ENCODE measurements at regions not wholly inside any gene's neighbourhood (a gene's known extent, or its start where the extent isn't known, plus 50 kb on each side); places are given as distances from the start of the nearest gene placed in this dataset.

DNA sequence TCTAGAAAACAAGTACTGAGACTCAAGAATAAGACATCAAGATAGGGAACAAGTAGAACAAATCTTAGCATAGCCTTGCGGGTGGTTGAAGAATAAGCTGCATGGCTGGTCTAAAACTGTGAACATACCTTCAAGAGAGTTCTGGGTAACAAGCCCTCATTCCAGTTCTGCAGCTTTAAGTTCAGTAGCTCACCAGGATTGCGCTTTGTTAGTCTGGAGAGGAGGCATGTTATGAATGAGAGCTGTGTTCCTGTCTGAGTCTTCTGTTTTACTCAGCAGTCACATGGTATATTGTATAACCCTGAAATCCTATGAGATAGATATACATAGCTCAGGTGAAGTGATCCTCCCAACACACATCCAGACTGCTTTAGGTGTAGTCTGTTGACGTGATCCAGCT is 406.6 kb upstream of the IRAK1BP1 start:
- TF ChIP-seq, protein P1, sequence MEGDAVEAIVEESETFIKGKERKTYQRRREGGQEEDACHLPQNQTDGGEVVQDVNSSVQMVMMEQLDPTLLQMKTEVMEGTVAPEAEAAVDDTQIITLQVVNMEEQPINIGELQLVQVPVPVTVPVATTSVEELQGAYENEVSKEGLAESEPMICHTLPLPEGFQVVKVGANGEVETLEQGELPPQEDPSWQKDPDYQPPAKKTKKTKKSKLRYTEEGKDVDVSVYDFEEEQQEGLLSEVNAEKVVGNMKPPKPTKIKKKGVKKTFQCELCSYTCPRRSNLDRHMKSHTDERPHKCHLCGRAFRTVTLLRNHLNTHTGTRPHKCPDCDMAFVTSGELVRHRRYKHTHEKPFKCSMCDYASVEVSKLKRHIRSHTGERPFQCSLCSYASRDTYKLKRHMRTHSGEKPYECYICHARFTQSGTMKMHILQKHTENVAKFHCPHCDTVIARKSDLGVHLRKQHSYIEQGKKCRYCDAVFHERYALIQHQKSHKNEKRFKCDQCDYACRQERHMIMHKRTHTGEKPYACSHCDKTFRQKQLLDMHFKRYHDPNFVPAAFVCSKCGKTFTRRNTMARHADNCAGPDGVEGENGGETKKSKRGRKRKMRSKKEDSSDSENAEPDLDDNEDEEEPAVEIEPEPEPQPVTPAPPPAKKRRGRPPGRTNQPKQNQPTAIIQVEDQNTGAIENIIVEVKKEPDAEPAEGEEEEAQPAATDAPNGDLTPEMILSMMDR (IDR thresholded peaks at IDR 0.05; ENCODE audit: insufficient read depth, low read length): no peak
- no peak for DNase-seq (ENCODE audit: low read depth)
- H3K4me3 ChIP-seq (ENCODE audit: low read depth, low read length): no peak overlapping the region

DNA sequence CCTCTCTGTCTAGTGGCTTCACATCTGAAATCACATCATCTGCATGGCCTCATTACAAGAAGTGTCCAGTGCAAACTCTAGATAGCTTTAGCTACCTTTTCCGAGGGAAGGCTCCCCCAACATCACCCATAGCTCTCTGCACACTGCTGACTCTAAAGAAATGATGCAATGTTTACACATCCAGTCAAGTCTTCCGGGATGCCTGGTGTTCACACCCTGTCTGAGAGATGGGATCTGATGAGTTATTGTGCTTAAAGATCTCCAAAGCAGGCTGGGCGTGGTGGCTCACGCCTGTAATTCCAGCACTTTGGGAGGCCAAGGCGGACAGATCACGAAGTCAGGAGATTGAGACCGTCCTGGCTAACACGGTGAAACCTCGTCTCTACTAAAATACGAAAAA is 404.6 kb upstream of the IRAK1BP1 start:
- TF ChIP-seq, protein P1 (IDR thresholded peaks at IDR 0.05; ENCODE audit: insufficient read depth, low read length): no peak
- H3K4me3 ChIP-seq (ENCODE audit: low read depth, low read length): no peak overlapping the region
- no peak for DNase-seq (ENCODE audit: low read depth)

DNA sequence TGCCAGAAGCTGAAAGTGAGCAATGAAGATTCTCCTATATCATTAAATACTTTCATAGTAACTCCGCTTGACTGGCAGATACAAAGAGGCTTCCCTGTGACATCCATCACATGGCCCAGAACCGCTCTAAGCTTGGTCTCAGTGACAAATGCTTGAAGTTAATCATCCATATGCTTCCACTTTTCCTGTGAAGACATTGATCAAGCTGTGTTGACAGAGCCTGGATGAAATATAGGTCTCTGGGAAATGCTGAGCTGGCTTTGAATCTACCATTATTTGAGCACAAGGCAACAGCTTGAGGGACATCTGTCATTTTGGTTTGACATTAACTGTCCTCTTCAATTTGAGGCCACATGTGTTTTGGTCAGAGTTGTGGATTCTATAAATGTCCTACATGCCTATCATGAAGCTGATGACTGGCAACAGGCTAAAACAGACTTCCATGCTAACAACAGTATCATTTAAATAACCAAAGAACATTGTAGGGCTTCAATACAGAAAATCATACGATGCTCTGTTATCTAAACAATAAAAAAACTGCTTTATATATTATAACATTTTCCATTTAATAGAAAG is 402.2 kb upstream of the IRAK1BP1 start:
- DNase-seq (ENCODE audit: low read depth): no peak
- H3K4me3 ChIP-seq (ENCODE audit: low read depth, low read length): no peak overlapping the region
- TF ChIP-seq, protein P1 (IDR thresholded peaks at IDR 0.05; ENCODE audit: insufficient read depth, low read length): no peak

DNA sequence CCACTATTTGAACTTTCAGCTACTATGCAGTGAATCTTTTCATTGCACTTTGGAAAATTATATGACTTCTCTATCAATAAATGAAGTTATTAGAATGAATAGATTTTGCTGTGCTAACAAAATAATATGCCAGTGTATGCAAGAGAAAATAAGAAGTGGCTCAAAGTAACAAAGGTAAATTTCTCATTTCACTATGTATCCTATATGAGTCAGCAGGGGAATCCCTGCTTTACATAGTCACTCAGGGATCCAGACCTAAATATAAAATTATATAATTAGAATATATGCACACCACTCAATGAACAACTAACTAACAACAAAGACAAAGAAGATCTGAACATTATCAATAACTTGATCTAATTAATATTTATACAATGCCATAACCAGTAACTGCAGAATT is 390.8 kb upstream of the IRAK1BP1 start:
- no peak overlapping the region for H3K4me3 ChIP-seq (ENCODE audit: low read depth, low read length)
- TF ChIP-seq, protein P1 (IDR thresholded peaks at IDR 0.05; ENCODE audit: insufficient read depth, low read length): no peak
- no peak for DNase-seq (ENCODE audit: low read depth)

DNA sequence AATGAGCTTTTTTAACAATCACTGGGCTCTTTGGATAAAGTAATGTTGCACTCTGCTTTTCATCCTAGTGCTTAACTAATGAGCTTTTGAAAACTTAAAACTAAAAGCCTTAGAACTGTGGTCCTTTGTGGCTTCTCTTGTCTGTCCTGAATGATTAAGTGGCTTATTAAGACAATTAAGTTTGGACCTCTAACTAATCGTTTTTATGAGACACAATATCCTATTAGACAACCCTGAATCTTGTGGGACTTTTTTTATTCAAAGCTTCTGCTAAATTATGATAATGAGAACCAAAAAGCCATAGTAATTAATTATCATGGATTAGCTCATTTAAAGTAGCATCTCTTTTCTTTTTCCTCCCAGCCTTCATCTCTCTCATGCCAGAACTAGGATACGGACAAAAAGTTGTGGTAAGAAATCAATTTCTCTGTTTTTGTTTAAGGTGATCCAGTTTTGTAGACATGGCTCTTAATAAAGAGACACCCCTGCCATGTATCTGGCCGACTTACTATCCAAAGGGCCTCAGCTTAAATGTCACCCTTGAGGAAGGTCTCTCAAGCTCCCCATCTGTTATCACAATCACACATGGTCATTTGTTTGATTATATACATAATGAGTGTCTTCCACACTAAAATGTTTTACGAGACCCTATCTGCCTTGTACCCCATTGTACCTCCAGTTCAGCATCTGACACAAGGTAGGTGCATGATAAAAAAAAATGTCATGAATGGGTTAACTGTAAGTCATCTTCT is 384.4 kb upstream of the IRAK1BP1 start:
- no peak overlapping the region for H3K4me3 ChIP-seq (ENCODE audit: low read depth, low read length)
- no peak for DNase-seq (ENCODE audit: low read depth)
- TF ChIP-seq, protein P1 (IDR thresholded peaks at IDR 0.05; ENCODE audit: insufficient read depth, low read length): no peak

DNA sequence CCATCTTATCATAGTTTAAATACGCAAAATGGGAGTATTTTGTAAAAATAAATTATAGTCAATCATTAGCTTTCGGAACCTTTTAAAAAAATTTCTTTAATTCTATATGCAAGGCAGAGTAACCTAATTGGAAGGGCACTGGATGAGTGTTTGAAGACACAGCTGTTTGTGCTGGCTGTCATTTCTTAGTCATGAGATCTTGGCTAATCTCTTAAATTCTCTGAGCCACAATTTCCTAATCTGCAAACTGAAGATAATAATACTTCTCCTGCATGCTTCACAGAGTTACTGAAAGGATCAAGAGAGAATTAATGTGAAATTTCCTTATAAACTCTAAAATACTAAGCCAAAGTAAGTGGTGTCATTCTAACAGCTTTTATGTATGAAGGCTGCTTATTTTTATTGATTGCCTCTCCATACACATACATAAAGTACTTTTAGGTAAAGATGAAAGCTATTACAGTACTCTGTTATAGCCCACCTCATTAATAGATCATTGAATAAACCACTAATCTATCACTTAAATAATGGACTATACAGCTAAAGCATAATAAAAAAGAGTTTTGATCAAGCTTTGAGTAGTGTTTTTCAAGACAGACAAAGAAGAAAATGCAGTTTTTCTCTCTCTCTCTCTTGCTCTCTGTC is 383.7 kb upstream of the IRAK1BP1 start:
- DNase-seq (ENCODE audit: low read depth): peak; percentile 16
- TF ChIP-seq, protein P1 (IDR thresholded peaks at IDR 0.05; ENCODE audit: insufficient read depth, low read length): no peak
- no peak overlapping the region for H3K4me3 ChIP-seq (ENCODE audit: low read depth, low read length)

Data from fibroblast of the aortic adventitia (primary cell).